ENCODE measurements at regions not wholly inside any gene's neighbourhood (a gene's known extent, or its start where the extent isn't known, plus 50 kb on each side); places are given as distances from the start of the nearest gene placed in this dataset.

DNA sequence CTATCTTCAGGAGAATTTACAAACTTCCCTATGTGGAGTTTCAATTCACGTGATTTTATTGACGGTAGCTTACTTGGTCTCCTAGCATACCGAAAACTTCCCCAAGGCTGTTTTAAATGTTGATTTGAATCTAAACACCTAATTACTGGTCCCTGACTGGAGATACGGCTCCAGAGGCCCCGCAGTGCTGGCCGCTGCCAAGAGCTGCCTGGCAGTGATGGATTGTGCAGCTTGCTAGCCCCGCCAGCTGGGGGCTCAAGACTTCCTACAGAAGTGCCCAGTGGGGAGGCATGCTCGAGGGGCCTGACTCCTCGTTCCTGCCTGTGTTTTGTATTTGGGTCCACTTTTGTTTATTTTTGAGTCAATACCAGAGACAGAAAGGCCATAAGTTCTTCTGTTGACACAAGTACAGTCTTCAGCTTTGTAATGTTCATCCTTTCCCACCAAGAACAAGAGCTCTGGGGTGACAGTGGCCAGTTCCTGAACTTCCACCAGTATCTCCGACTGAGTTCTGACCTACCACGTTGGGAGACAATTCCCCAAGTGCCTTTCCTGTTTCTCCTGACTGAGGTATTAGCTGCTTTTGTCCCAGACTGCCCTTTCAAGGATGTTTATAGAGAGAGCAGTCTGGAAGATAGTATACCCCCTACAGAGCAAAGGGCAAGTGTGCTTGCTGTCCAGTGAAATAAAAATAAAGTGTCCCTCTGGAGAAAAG lies 80.7 kb upstream of the CXCL12 start:
- TF ChIP-seq, protein P1, sequence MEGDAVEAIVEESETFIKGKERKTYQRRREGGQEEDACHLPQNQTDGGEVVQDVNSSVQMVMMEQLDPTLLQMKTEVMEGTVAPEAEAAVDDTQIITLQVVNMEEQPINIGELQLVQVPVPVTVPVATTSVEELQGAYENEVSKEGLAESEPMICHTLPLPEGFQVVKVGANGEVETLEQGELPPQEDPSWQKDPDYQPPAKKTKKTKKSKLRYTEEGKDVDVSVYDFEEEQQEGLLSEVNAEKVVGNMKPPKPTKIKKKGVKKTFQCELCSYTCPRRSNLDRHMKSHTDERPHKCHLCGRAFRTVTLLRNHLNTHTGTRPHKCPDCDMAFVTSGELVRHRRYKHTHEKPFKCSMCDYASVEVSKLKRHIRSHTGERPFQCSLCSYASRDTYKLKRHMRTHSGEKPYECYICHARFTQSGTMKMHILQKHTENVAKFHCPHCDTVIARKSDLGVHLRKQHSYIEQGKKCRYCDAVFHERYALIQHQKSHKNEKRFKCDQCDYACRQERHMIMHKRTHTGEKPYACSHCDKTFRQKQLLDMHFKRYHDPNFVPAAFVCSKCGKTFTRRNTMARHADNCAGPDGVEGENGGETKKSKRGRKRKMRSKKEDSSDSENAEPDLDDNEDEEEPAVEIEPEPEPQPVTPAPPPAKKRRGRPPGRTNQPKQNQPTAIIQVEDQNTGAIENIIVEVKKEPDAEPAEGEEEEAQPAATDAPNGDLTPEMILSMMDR (IDR thresholded peaks at IDR 0.05; ENCODE audit: insufficient read depth, low read depth, low read length, missing control alignments): no peak
- DNase-seq (ENCODE audit: low read depth): no peak
- H3K4me3 ChIP-seq (ENCODE audit: low read length): no peak overlapping the region

DNA sequence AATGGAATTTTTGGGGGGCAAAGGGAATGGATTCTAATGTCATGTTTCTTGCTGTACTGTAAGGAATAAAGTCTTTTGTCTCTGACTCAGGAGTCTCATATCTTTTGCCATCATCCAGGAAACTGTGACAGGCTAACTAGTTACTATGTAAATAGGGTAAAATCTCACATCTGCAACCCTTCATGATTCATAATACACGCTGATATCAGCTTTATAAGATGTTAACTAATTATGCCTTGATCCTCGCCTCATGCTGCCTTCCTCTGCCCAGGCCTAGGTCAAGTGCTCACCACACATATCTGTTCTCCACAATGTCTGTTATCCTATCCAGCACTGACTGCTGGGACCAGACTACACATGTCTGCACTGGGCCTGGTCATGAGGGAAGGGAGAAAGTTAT lies 81.3 kb upstream of the CXCL12 start:
- TF ChIP-seq, protein P1 (IDR thresholded peaks at IDR 0.05; ENCODE audit: insufficient read depth, low read depth, low read length, missing control alignments): no peak
- no peak for DNase-seq (ENCODE audit: low read depth)
- H3K4me3 ChIP-seq (ENCODE audit: low read length): no peak overlapping the region

DNA sequence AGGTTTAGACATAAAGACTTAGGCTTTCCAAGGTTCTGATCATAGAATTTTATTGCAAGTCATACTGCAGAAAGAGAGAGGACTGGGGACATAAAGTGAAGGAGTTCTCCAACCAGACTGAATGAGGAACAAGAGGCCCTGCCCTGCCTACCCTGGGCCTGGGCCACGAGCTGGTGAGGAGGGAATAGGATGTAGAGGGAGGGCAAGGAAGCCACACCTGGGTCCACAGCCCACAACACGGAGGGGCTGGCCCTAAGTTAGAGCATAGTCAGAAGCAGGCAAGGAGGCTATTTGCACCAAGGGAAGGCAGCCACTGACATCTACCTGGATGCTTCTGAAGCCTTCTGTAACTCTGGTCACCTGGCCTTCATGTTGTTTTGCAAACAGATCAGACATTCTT lies 82.2 kb upstream of the CXCL12 start:
- no peak overlapping the region for H3K4me3 ChIP-seq (ENCODE audit: low read length)
- TF ChIP-seq, protein P1 (IDR thresholded peaks at IDR 0.05; ENCODE audit: insufficient read depth, low read depth, low read length, missing control alignments): no peak
- no peak for DNase-seq (ENCODE audit: low read depth)

DNA sequence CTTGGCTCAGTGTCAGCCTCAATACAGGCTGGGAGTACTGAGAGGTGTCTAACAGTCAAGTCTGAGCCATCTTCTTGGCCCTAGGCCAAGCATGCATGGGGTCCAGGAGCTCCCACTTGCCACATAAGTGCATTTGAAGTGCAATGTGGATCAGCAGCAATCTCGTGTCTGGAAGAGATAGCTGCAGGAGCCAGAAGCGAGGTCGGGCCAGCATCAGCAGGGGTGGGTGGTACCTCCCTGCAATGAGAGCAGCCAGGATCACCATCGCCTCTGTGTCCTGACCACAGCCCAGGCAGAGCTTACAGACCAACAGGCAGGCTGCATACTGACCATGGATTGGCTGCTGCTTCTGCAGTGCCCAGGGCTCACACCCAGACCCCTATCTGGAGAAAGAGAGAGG lies 83.0 kb upstream of the CXCL12 start:
- DNase-seq (ENCODE audit: low read depth): no peak
- no peak overlapping the region for H3K4me3 ChIP-seq (ENCODE audit: low read length)
- TF ChIP-seq, protein P1 (IDR thresholded peaks at IDR 0.05; ENCODE audit: insufficient read depth, low read depth, low read length, missing control alignments): no peak

DNA sequence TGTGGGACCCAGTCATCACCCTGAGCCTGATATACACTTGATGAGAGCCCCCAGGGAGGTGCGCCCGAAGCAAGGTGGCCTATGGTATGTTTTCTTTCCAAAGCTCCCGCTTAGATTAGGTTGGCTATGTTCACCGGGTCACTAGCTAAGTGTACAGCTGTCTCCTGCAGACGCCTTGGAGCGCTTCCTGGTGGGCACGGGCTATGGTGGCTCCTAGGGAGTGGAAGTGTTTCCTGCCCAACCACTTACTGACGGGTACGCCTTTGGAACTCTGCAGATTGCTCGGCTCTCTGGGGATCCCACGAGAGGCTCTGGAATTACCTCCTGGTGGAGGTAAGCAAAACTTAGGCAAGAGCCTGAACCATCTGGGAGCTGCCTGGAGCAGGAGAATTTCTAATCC lies 83.6 kb upstream of the CXCL12 start:
- DNase-seq (ENCODE audit: low read depth): no peak
- H3K4me3 ChIP-seq (ENCODE audit: low read length): no peak overlapping the region
- TF ChIP-seq, protein P1 (IDR thresholded peaks at IDR 0.05; ENCODE audit: insufficient read depth, low read depth, low read length, missing control alignments): no peak

DNA sequence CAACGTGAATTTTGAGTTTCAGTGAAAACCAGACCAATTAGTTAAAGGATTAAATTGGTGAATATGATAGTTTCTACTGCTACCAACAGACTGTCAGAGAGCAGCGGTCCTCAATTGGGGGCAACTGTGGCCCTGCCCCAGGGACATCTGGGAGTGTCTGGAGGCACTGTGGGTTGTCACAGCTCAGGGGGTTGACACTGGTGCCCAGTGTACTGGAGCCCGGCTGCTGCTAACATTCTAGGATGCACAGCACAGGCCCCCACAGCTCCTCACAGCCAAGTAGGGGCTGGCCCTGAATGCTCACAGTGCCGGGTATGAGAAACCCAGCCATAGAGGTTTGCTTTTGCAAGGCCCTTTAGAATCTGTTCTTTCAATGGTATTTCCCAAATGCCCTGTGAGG lies 84.1 kb upstream of the CXCL12 start:
- TF ChIP-seq, protein P1 (IDR thresholded peaks at IDR 0.05; ENCODE audit: insufficient read depth, low read depth, low read length, missing control alignments): no peak
- no peak overlapping the region for H3K4me3 ChIP-seq (ENCODE audit: low read length)
- DNase-seq (ENCODE audit: low read depth): no peak

DNA sequence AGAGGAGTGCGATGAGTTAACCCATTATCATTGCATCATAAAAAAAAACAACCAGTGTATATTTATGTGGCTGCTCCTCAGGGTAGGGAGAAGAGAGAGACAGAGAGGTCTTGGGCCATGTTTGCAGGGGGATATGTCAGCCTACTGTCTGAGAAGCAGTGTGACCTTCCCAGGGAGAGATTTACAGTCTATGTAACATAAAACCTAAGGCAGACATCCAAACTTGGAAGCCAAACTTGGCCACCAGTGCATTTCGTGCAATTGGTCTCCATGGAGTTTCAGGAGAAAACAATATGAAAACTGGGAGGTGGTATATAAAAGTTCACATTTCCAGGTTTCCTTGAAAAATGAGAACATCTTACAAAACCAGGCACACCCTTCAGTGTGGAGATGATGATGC lies 85.9 kb upstream of the CXCL12 start:
- DNase-seq (ENCODE audit: low read depth): no peak
- no peak overlapping the region for H3K4me3 ChIP-seq (ENCODE audit: low read length)
- TF ChIP-seq, protein P1 (IDR thresholded peaks at IDR 0.05; ENCODE audit: insufficient read depth, low read depth, low read length, missing control alignments): no peak

Measured in epithelial cell of esophagus (primary cell).